KOPT-K1 (cell line): ENCODE measurements at regions not wholly inside any gene's neighbourhood (a gene's known extent, or its start where the extent isn't known, plus 50 kb on each side); places are given as distances from the start of the nearest gene placed in this dataset.
"Not testable (repeated sequence)": the region's sequence is repeated elsewhere in the genome, so short reads cannot be mapped to it uniquely, and the experiment has no call there.

Experiments
- H3K27ac ChIP-seq: fragments of 200-600 bp; sonication (generic); 2 replicates; pipeline ENCODE4 v1.5.1; 2016; ENCODE audit warnings: antibody characterized with exemption, mild to moderate bottlenecking, low read depth, low read length; ENCODE audit not compliant: poor library complexity, severe bottlenecking
- H3K36me3 ChIP-seq: fragments of 200-600 bp; sonication (generic); 2 replicates; pipeline ENCODE4 v1.5.1; 2017; ENCODE audit warnings: antibody characterized with exemption, mild to moderate bottlenecking, low read length, moderate library complexity; ENCODE audit not compliant: insufficient read depth
- H3K9me3 ChIP-seq: fragments of 200-600 bp; sonication (generic); 2 replicates; pipeline ENCODE4 v1.5.1; 2017; ENCODE audit warnings: antibody characterized with exemption, low read length, mild to moderate bottlenecking; ENCODE audit not compliant: insufficient read depth, poor library complexity, severe bottlenecking

DNA sequence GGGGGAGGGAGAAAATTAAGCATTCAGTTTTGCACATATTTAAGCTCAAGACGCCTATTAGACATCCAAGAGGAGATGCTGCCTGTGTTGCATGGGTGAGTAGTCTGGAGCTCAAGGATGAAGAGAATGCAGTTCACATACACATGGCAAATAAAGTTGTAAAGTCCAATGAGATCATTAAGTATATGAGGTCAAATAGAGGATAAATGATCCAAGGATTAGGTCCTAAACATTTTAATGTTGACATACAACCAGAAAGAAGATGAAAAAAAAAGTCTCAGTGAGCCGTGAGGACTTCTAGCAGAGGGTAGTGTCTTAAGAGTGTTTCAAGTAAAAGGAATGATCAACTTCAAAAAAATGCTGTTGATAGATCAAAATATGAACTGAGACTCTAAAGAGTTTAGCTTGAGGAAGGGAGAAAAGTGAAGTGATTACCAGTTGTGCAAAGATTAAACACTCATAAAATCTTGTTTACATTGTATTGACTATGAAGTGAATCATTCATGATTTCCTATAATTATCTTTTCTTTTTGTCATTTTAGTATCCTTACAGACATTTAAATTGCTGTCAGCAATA, 251.8 kb downstream of the ZNF608 start:
- H3K9me3 ChIP-seq: no peaks in the 10 kb centered on the region
- H3K36me3 ChIP-seq: no peaks in the 10 kb centered on the region
- no peak overlapping the region for H3K27ac ChIP-seq

- no peak overlapping the region for H3K27ac ChIP-seq
- no peaks in the 10 kb centered on the region for H3K9me3 ChIP-seq
- H3K36me3 ChIP-seq: no peaks in the 10 kb centered on the region
Observed at GRCh38 chr5:124492444-124493224, 253.8 kb downstream of the ZNF608 start.

- not testable (repeated sequence) for H3K27ac ChIP-seq, H3K9me3 ChIP-seq, H3K36me3 ChIP-seq
Observed at GRCh38 chr5:124490315-124490714, 256.1 kb downstream of the ZNF608 start.

DNA sequence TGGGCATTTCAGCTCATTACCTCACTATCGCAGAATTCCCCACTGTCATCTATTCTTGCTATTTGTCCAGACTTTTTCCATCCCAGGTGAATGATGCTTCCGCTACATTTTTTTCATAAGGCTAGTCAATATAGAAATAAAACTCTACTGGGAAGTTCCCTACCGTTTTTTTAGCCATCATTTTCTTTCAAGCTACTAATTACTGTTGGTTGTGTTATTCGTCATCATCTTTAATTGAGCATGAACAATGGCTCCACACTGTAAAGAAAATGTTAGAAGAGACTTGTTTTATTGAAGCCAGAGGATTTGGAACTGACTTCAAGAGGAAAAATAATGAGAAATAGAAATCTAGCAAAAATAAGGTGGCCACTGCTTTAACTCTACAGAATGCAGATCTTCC, 265.0 kb downstream of the ZNF608 start:
- no peaks in the 10 kb centered on the region for H3K36me3 ChIP-seq
- no peak overlapping the region for H3K27ac ChIP-seq
- H3K9me3 ChIP-seq: no peaks in the 10 kb centered on the region

DNA sequence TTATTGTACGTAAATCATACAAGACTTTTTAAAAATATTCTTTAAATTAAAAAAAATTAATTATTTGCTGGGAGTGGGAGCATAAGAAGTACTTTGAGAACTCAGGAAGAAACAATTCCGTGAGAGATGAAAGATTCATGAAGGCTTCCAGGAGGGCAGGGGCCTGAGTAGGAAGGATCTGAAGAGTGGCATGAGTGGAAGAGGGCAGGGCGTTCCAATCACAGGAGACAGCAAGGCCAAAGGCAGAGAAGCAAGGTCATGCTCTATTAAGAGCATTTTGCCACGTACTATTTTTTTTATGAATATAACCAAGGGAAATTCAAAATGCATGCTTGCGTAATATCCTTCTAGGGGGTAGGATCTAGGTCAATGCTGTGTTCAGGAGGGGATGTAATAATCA, 265.5 kb downstream of the ZNF608 start:
- H3K27ac ChIP-seq: no peak overlapping the region
- no peaks in the 10 kb centered on the region for H3K9me3 ChIP-seq
- no peaks in the 10 kb centered on the region for H3K36me3 ChIP-seq

DNA sequence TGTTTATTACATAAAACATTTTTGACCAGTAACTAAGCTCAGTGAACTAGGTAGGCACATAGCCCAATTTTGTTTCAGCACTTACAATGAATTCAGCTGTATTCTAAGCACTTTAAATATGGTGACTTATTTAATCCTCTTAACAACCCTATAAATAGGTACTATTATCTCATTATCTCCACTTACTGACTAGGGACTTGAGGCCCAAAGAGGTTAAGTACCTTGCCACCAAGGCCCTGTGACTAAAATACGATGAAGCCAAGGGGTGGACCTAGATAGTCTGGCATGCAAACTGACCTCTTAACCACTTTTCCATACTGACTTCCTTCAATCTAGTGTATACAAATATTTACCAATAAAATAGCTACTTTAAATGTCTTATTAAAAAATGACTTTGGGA, 266.4 kb downstream of the ZNF608 start:
- Histone ChIP-seq H3K27ac (no peak overlapping the region), H3K9me3 (no peaks in the 10 kb centered on the region), H3K36me3 (no peaks in the 10 kb centered on the region)

GRCh38 chr5:124478264-124478663, 268.2 kb downstream of the ZNF608 start:
- H3K9me3 ChIP-seq: no peaks in the 10 kb centered on the region
- no peak overlapping the region for H3K27ac ChIP-seq
- no peaks in the 10 kb centered on the region for H3K36me3 ChIP-seq

DNA sequence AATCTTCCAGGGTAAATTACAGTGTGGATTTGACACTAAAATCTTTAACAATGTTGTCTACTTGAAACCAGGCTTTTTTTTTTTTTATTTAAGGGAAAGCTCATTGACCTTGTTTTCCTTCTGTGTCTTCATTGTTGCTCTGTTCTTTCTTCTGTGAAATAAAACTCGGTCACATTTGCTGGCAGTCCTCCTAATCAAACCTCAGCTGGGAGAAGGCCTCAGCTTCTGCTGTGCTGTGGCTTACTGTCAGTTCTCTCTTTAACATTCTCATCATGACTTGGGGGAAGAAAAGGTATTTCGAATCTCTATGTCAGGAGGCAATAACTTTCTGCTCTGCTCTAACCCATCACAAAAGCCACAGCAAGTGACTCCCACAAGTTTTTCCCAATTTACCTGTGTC, 268.9 kb downstream of the ZNF608 start:
- no peaks in the 10 kb centered on the region for H3K9me3 ChIP-seq
- no peaks in the 10 kb centered on the region for H3K36me3 ChIP-seq
- H3K27ac ChIP-seq: no peak overlapping the region

- no peak overlapping the region for H3K27ac ChIP-seq
- no peaks in the 10 kb centered on the region for H3K36me3 ChIP-seq
- H3K9me3 ChIP-seq: no peaks in the 10 kb centered on the region
Observed at GRCh38 chr5:124477062-124477461, 269.4 kb downstream of the ZNF608 start.

GRCh38 chr5:124474528-124475215, 271.8 kb downstream of the ZNF608 start:
- no peak overlapping the region for H3K27ac ChIP-seq
- no peaks in the 10 kb centered on the region for H3K36me3 ChIP-seq
- no peaks in the 10 kb centered on the region for H3K9me3 ChIP-seq

DNA sequence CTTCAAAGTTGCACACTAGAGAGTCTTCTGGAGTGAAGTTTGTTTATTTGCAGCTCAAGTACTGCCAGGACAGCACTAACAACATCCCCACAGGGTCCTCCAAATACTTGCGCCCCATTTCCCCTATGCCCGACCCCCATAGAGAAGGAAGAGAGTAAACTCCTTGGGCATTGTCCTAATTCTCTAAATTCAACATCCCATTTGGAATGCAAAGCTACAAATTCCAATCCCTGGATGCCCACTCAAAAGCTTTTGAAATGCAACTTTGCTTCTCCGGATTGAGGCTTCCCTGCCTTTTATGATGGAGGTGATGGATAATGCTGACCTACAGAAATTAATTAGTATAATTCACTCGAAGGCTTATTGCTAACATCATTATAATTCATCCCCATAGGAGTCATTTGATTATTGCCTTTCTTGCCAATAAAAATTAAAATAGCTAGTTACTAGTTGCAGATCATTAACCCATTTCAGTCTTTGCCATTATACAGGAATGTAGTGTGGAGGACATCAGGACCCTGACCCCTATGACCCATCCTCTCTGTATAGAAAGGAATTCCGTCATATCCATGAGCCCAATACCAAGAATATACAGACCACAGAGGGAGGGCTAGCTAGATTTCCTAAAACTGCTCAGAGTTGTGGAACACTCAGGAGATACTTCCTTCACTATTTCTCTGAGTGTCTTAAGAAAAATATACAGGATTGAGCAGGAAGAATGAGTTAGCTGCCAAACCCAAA, 277.6 kb downstream of the ZNF608 start:
- Histone ChIP-seq H3K27ac (no peak overlapping the region), H3K36me3 (no peaks in the 10 kb centered on the region), H3K9me3 (no peaks in the 10 kb centered on the region)

- Histone ChIP-seq H3K9me3 (no peaks in the 10 kb centered on the region), H3K36me3 (no peaks in the 10 kb centered on the region), H3K27ac (no peak overlapping the region)
Observed at GRCh38 chr5:124467745-124468144, 278.7 kb downstream of the ZNF608 start.

- Histone ChIP-seq H3K36me3 (no peaks in the 10 kb centered on the region), H3K9me3 (no peaks in the 10 kb centered on the region), H3K27ac (no peak overlapping the region)
Observed at GRCh38 chr5:124466011-124466410, 280.4 kb downstream of the ZNF608 start.

GRCh38 chr5:124463851-124464250, 282.6 kb downstream of the ZNF608 start:
- no peaks in the 10 kb centered on the region for H3K9me3 ChIP-seq
- no peaks in the 10 kb centered on the region for H3K36me3 ChIP-seq
- no peak overlapping the region for H3K27ac ChIP-seq

GRCh38 chr5:124462751-124463150, 283.7 kb downstream of the ZNF608 start:
- no peaks in the 10 kb centered on the region for H3K36me3 ChIP-seq
- H3K27ac ChIP-seq: no peak overlapping the region
- H3K9me3 ChIP-seq: no peaks in the 10 kb centered on the region
